Small intestine (tissue), 7 donors: ENCODE measurements at regions not wholly inside any gene's neighbourhood (a gene's known extent, or its start where the extent isn't known, plus 50 kb on each side); places are given as distances from the start of the nearest gene placed in this dataset.

Source experiments
- DNase-seq, 2 donors: peaks; one replicate each; pipeline versions ENCODE4 v3.0.0 to v3.0.0-alpha.2; 2013
- FAIRE-seq: peaks from 2 replicates; lab custom pipeline; 2012; peaks lifted over from hg19 to GRCh38; lab: Jason Lieb, UNC
- H3K27ac ChIP-seq, 3 donors: one replicate each; pipeline ENCODE4 v1.5.1; 2013; ENCODE audit warnings: low read length in 2 of 3, mild to moderate bottlenecking in 2 of 3, control low read depth in 1 of 3, inconsistent platforms in 1 of 3, low read depth in 1 of 3, moderate library complexity in 1 of 3
- H3K27me3 ChIP-seq, 3 donors: one replicate each; pipeline ENCODE4 v1.6.1; 2013; ENCODE audit warnings: low read length in 3 of 3, inconsistent platforms in 1 of 3; ENCODE audit not compliant: control insufficient read depth in 3 of 3, insufficient read depth in 3 of 3
- H3K36me3 ChIP-seq, 3 donors: one replicate each; pipeline ENCODE4 v1.6.1; 2013; ENCODE audit warnings: low read length in 3 of 3, inconsistent platforms in 1 of 3, low read depth in 1 of 3, mild to moderate bottlenecking in 1 of 3, moderate library complexity in 1 of 3; ENCODE audit not compliant: control insufficient read depth in 3 of 3, insufficient read depth in 2 of 3
- H3K4me1 ChIP-seq, 3 donors: one replicate each; pipeline ENCODE4 v1.6.1; 2013; ENCODE audit warnings: low read length in 2 of 3, inconsistent platforms in 1 of 3, low read depth in 1 of 3, mild to moderate bottlenecking in 1 of 3, moderate library complexity in 1 of 3; ENCODE audit not compliant: control insufficient read depth in 3 of 3, insufficient read depth in 2 of 3
- H3K4me3 ChIP-seq, 3 donors: one replicate each; pipeline ENCODE4 v1.5.1; 2013; ENCODE audit warnings: low read length in 3 of 3, control low read depth in 1 of 3, inconsistent platforms in 1 of 3, low read depth in 1 of 3, mild to moderate bottlenecking in 1 of 3, moderate library complexity in 1 of 3
- H3K9me3 ChIP-seq, 2 donors: one replicate each; pipeline ENCODE4 v1.6.1; 2013; ENCODE audit warnings: low read depth in 1 of 2, low read length in 1 of 2; ENCODE audit not compliant: control insufficient read depth in 2 of 2, insufficient read depth in 1 of 2
- WGBS, 3 donors: extraction: QIAGEN DNeasy Blood & Tissue Kit; methylation state at CpG; one replicate each; pipeline ENCODE4 v1.1.7; 2013; 5-methylcytosine and 5-hydroxymethylcytosine counted together
- donor health status: healthy with polysubstance abuse.
- donor health status: control.
- donor health status: control.
- donor health status: Bipolar disorder and iron deficiency.
- donor health status: healthy.

DNA sequence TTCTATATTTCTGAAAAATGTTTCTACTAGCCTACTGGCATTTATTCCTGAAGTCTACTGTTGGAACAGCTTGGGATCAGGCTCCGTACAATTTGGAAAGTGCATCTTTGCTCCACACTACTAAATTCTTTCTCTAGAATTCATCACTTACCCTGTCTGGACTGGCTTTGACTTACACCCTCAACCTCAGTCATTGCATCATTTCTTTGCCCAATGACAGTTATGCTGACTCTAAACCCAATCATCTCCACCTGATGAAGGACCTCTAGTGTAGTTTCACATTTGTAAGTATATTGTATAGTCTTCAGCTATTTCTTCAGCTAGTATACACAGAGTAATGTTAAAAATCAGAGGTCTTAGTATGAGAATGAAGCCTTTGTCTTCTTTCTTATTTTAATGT is 359.6 kb upstream of the MC4R start:
- Histone ChIP-seq H3K4me3 (no peak overlapping the region), H3K27ac (no peak overlapping the region), H3K9me3 (no peaks in the 10 kb centered on the region), H3K4me1 (no peaks in the 10 kb centered on the region), H3K27me3 (no peaks in the 10 kb centered on the region), H3K36me3 (no peaks in the 10 kb centered on the region)
- 89 to 90% (median 89%) methylated on average over 1 of the region's 1 CpG for WGBS, 3 donors
- FAIRE-seq (no peak), DNase-seq (no peak)

DNA sequence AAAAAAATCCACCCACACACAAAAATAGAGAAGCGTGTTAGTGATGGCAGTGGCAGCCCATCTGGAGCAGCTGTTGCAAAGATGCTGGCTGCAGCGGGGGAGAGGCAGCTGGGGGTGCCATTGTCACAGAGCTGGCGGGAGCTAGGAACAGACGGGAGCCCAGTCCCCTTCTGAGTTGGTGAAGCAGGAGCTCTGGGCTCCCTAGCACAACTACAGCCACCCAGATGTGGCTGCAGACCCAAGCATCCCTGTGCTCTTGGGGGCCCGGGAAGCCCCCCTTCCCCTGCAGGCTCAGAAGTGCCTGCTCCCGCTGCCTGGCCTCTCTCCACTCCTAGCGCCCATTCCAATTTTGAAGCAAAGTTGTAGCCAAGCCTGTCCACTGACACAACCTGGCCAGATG is 366.6 kb upstream of the MC4R start:
- Histone ChIP-seq H3K4me3 (no peak overlapping the region), H3K36me3 (no peaks in the 10 kb centered on the region), H3K4me1 (no peaks in the 10 kb centered on the region), H3K9me3 (no peaks in the 10 kb centered on the region), H3K27ac (no peak overlapping the region), H3K27me3 (no peaks in the 10 kb centered on the region)
- WGBS, 3 donors = 74 to 82% (median 80%) methylated on average over 6 to 7 of the region's 7 CpGs
- FAIRE-seq (no peak), DNase-seq (no peak)

DNA sequence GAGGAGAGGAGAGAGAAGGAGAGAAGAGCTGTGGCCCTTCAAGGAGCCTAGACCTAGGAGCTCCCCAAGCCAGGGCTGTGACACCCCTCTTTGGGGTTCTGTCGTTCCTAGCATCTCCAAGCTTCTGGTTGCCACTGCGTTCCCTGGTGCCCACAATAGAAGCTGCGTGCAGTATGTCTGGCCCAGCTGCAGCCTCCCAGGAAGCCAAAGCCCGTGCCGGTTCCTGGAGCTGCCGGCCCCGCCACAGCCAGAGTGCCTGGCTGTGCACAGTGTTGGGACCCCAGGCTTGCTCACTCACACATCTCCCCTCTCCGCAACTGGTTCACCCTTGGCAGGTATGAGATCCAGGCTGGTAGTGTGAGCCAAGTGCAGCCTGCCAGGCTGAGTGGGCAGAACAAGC is 367.7 kb upstream of the MC4R start:
- FAIRE-seq = no peak
- H3K36me3 ChIP-seq = no peaks in the 10 kb centered on the region
- no peak overlapping the region for H3K4me3 ChIP-seq
- no peak overlapping the region for H3K27ac ChIP-seq
- DNase-seq = no peak
- WGBS, 3 donors = 82 to 87% (median 86%) methylated on average over 8 of the region's 8 CpGs
- H3K27me3 ChIP-seq = no peaks in the 10 kb centered on the region
- no peaks in the 10 kb centered on the region for H3K9me3 ChIP-seq
- H3K4me1 ChIP-seq = no peaks in the 10 kb centered on the region

DNA sequence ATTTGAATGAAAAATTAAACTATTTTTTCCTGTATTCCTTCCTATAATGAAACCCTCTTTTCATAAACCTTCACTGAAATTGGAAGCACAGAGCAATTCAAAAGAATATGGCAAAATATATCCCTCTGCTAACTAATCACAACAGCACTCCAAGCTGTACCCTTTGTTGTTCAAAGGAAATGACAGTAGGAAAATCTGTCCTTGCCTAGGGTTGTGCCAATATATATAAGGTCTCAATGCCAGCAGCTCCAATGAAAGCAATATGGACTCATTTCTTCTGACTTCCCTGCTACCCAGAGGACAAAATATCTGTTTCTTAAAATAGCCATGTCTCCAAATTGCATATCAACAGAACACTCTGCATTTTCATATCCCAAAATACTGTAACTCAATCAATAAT is 373.9 kb upstream of the MC4R start:
- FAIRE-seq = no peak

DNA sequence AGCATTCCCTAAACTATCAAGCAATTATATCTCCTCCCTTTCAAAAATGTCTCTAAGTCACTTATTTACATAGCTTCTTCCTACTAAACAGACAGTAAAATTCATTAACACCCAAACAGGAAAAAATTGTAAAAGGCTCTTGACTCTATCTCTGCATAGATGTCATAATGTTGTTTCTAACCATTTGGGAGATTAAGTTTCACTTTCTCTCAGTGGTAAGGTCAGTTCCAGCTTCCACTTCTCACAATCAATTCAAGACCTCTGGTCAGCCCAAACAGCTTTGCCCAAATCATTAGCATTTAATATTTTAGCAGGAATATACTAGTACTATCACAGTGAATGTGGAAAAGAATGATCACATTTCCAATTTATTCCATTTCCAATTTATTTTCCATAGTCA is 374.3 kb upstream of the MC4R start:
- H3K4me3 ChIP-seq = no peak overlapping the region
- H3K4me1 ChIP-seq = no peaks in the 10 kb centered on the region
- no peak overlapping the region for H3K27ac ChIP-seq
- no peaks in the 10 kb centered on the region for H3K9me3 ChIP-seq
- FAIRE-seq (no peak), DNase-seq (no peak)
- no peaks in the 10 kb centered on the region for H3K27me3 ChIP-seq
- no peaks in the 10 kb centered on the region for H3K36me3 ChIP-seq

More for the DNA sequence above, 373.9 kb upstream of the MC4R start:
- no peaks in the 10 kb centered on the region for H3K27me3 ChIP-seq
- no peaks in the 10 kb centered on the region for H3K4me1 ChIP-seq
- no peaks in the 10 kb centered on the region for H3K9me3 ChIP-seq
- no peak overlapping the region for H3K27ac ChIP-seq
- DNase-seq = no peak
- H3K36me3 ChIP-seq = no peaks in the 10 kb centered on the region
- no peak overlapping the region for H3K4me3 ChIP-seq

DNA sequence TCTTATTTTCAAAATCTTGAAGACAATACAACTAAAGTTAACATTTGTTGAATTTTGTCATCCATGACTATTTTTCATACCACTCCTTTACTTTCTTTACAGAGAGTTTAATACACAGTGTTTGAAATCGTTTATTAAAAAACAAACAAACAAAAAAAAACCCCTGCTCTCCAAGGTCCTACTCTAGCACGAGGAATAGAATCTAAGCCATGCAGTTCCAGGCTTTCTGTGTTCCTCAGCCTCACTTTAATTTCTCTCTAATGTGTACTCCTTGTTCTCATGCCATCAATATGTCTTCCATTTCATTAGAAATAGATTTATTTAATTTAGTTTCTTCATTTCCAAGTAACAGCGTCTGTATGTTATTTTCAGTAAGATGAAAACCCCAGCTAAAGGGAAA is 381.2 kb upstream of the MC4R start:
- H3K4me1 ChIP-seq = no peaks in the 10 kb centered on the region
- H3K4me3 ChIP-seq = no peak overlapping the region
- H3K9me3 ChIP-seq = no peaks in the 10 kb centered on the region
- no peak for DNase-seq
- H3K36me3 ChIP-seq = no peaks in the 10 kb centered on the region
- H3K27me3 ChIP-seq = no peaks in the 10 kb centered on the region
- no peak for FAIRE-seq
- 40 to 47% (median 46%) methylated on average over 3 of the region's 3 CpGs for WGBS, 3 donors
- no peak overlapping the region for H3K27ac ChIP-seq

DNA sequence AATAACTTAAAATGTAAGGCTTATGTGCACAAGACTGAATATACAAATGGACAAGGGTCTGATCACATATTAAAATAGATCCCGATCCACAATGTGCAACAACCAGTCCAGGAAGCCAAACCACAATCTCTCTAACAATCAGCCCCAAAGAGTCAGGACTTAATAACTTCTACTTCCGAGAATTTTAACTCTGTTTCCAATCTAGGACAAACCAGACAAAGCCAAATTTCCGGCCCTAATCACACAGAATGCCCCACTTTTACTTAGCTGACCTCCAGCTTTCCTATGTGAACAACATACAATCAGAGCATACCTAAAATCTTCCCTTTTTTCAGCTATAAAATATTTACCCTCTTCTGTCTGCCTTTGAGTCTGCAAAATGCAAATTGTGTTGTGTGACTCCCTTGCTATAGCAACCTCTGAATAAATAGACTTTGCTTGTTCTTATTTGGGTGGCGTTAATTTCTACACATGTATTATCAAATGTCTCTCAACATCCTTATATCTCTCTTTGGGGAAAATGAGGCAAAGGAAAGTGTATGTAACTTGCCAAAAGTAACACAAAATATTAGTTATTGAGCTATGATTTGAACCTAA is 381.9 kb upstream of the MC4R start:
- no peaks in the 10 kb centered on the region for H3K9me3 ChIP-seq
- H3K27me3 ChIP-seq = no peaks in the 10 kb centered on the region
- no peaks in the 10 kb centered on the region for H3K36me3 ChIP-seq
- no peak overlapping the region for H3K27ac ChIP-seq
- 42 to 67% (median 47%) methylated on average over 4 of the region's 4 CpGs for WGBS, 3 donors
- H3K4me3 ChIP-seq = no peak overlapping the region
- H3K4me1 ChIP-seq = no peaks in the 10 kb centered on the region
- FAIRE-seq = no peak
- DNase-seq = no peak

DNA sequence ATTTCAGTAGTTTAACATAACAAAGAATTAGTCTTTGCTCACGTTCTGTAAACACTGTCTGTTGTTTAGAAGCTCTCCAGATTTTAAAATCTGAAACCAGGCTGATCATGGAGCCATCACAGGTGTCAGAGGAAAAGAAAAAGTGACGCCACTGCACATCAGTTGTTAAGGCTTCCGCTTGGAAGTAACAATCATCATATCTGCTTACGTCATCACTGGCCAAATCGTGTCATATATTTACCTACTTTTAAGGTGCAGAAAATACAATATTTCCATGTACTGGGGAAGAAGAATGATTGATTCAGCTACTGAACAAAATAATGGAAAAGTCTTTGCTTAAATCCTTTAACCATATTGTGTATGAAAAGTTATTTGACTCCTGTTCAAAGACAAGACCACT is 382.6 kb upstream of the MC4R start:
- Histone ChIP-seq H3K9me3 (no peaks in the 10 kb centered on the region), H3K4me3 (no peak overlapping the region), H3K36me3 (no peaks in the 10 kb centered on the region), H3K4me1 (no peaks in the 10 kb centered on the region), H3K27ac (no peak overlapping the region), H3K27me3 (no peaks in the 10 kb centered on the region)
- 54 to 63% (median 58%) methylated on average over 5 of the region's 5 CpGs for WGBS, 3 donors
- FAIRE-seq = no peak
- no peak for DNase-seq

DNA sequence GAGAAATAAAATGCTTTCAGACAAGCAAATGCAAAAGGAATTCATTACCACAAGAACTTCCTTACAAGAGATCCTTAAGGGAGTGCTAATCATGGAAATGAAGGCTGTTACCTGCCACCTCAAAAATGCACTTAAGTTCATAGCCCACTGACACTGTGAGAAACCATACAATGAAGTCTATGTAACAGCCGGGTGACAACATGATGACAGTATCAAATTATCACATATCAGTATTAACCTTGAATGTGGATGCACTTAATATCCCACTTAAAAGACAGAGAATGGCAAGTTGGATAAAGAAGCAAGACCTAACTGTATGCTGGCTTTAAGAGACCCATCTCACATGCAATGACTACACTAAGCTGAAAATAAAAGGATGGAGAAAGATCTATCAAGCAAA is 403.4 kb upstream of the MC4R start:
- DNase-seq (no peak), FAIRE-seq (no peak)
- WGBS, 3 donors = 82 to 95% (median 93%) methylated on average over 1 of the region's 1 CpG
- no peaks in the 10 kb centered on the region for H3K36me3 ChIP-seq
- H3K9me3 ChIP-seq = no peaks in the 10 kb centered on the region
- H3K4me1 ChIP-seq = no peaks in the 10 kb centered on the region
- no peak overlapping the region for H3K4me3 ChIP-seq
- H3K27ac ChIP-seq = no peak overlapping the region
- H3K27me3 ChIP-seq = no peaks in the 10 kb centered on the region
